HuH-7.5 (cell line): ENCODE measurements at regions not wholly inside any gene's neighbourhood (a gene's known extent, or its start where the extent isn't known, plus 50 kb on each side); places are given as distances from the start of the nearest gene placed in this dataset.
"Not testable (repeated sequence)": the region's sequence is repeated elsewhere in the genome, so short reads cannot be mapped to it uniquely, and the experiment has no call there.

Experiments
- DNase-seq: peaks from one replicate; pipeline ENCODE4 v3.0.0; 2011; ENCODE audit warnings: low spot score

GRCh38 chr6:140535511-140535910 lies 1161.1 kb upstream of the CITED2 start:
- no peak for DNase-seq

GRCh38 chr6:140533526-140533925 lies 1159.1 kb upstream of the CITED2 start:
- DNase-seq, result no peak

- no peak for DNase-seq
Measured at GRCh38 chr6:140504776-140505175, 1130.3 kb upstream of the CITED2 start.

- DNase-seq, result no peak
Measured at GRCh38 chr6:140500849-140501248, 1126.4 kb upstream of the CITED2 start.

GRCh38 chr6:140499607-140500006 lies 1125.2 kb upstream of the CITED2 start:
- no peak for DNase-seq

DNA sequence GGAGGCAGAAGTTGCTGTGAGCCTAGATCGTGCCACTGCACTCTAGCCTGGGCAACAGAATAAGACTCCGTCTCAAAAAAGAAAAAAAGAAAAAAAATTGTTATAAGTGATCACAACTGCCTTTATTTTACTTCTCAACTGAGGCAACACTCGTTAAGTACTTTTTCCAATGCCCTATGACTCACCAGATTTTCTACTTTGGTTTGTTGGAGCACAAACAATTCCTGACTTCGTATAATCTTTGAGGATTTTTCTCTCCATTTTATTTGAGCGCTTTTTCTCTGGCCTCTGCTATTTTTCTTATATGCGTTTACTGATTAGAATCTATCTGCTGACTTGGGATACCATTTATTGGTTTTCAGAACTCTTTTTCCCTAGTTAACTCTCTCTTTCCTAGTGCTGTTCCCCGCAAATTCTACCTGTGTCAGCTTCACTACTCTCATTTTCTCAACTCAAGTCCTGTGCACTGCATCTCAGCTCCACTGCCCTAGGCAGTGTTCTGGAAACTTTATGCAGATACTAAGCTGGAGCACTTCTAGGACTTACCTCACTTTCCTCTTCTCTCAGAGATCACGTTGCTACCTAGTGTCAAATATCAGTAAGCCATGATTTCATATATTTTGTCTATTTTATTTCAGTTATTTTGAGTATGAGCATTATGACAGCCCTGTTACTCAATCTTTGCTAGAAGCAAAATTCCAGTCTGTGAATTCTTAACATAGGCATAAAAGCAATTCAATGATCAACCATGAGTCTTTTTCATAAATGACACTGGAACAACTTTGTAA lies 1120.1 kb upstream of the CITED2 start:
- DNase-seq, result no peak

GRCh38 chr6:140493470-140493869 lies 1119.0 kb upstream of the CITED2 start:
- DNase-seq, result not testable (repeated sequence)

GRCh38 chr6:140490081-140490480 lies 1115.6 kb upstream of the CITED2 start:
- DNase-seq, result no peak

GRCh38 chr6:140487586-140487985 lies 1113.1 kb upstream of the CITED2 start:
- no peak for DNase-seq

- DNase-seq, result no peak
Measured at GRCh38 chr6:140486450-140487361, 1112.3 kb upstream of the CITED2 start.

DNA sequence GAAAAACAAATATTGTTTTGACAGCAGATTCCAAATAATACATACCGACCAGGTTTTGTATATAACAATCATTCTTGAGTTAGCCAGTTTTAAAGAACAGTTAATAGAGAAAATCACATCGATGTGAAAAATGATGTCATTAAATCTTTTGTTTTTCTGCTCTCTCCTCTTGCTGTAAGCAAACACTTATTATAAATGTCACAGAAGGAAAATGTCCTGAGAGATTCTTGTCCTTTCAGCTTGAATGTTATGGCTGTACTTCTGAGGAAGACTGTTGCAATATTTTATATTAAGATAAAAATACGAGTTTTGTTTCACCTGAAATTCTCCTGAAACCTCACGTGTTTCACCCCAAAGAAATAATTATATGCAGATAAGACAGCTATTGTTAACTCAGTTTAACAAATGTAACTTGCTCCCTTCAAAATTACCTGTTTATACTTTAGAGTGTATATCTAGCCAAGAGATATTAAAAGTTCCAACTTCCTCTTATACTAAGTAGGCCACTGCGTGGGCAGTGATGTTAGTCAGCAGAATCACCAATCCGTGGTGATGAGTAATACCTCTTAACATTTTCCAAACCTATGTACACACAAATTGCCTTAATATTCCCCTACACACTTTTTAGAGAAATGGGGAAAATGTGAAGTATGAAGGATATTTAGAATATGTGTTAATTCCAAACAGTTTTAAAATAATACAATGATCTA lies 1111.4 kb upstream of the CITED2 start:
- no peak for DNase-seq

GRCh38 chr6:140480852-140481251 lies 1106.4 kb upstream of the CITED2 start:
- DNase-seq, result no peak

- DNase-seq, result no peak
Measured at GRCh38 chr6:140478631-140479030, 1104.2 kb upstream of the CITED2 start.

GRCh38 chr6:140475086-140475485 lies 1100.6 kb upstream of the CITED2 start:
- DNase-seq, result no peak

DNA sequence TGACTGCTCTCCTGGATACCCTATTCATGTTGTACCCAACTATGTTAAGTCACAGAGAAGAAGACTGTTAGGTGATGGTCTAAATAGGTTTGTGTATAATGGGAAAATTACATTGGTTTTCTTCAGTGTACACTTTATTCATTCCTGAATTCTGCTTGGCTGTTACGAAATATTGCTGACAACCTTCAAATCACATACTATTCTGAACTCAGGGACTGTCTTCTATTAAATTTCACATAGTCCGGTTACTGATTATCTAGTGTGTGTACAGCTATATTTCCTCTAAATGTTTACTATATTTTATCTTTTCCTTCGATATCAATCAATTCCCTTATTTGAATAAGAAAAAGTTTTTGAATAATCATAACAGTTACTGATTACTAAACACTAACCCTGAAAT lies 1090.3 kb upstream of the CITED2 start:
- no peak for DNase-seq

DNA sequence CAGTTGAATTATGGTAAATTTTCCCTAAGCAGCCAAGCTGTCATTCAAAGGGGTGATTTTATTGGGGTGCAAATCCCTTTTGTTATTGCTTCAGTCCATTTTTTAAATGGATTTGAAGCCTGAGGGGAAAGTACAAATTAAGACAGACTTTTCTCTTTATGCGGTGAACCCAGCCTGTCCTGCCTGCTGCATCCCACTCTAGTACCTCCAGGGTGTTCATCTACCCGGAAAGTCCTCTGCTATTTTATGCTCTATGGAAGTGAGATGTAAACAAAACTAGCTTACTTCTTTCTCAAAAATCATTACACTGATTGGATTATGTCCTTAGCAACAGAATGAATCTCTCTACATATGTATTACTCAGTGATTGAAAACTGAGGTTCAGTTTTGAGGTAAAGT lies 1088.9 kb upstream of the CITED2 start:
- DNase-seq, result no peak

GRCh38 chr6:140462453-140463311 lies 1088.2 kb upstream of the CITED2 start:
- DNase-seq, result no peak

- DNase-seq, result no peak
Measured at GRCh38 chr6:140462076-140462452, 1087.6 kb upstream of the CITED2 start.

DNA sequence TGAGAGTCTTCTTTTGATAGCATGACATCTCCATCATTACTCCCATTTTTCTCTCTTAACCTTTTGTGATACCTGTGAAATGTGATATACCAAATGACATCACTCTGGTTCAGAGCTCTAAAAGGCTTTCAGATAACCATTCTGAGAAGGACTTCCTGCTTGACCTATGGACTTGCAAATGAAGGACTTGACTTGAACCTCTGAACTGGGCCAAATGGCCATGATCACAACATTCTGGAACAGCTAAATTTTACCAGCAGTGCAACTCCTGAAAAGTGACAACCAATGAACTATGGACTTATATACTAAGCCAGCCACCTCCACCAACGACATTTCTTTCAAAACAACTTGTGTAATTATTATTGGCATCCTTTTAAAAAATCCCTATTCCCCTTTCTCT lies 1085.8 kb upstream of the CITED2 start:
- DNase-seq, result no peak

- DNase-seq, result no peak
Measured at GRCh38 chr6:140459209-140459608, 1084.8 kb upstream of the CITED2 start.

DNA sequence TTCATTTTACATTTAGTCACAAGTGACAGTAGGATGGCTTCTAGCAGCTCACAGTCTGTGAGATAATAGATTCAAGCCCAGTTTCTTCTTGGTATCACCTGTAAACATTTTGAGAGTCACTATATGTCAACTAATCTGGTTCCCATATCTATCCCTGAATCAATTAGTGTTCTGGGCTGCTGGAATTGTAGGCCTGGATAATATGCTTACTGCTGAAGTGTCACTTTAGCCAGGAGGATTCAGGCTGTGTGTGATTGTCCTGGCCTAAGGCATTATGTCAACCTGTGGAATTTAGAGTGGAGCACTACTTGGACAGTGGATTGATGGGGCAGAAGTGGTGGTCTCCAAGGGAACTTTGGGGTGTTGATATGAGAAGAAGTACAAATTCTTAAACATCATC lies 1071.8 kb upstream of the CITED2 start:
- DNase-seq, result no peak
